ENCODE measurements at regions not wholly inside any gene's neighbourhood (a gene's known extent, or its start where the extent isn't known, plus 50 kb on each side); places are given as distances from the start of the nearest gene placed in this dataset.

DNA sequence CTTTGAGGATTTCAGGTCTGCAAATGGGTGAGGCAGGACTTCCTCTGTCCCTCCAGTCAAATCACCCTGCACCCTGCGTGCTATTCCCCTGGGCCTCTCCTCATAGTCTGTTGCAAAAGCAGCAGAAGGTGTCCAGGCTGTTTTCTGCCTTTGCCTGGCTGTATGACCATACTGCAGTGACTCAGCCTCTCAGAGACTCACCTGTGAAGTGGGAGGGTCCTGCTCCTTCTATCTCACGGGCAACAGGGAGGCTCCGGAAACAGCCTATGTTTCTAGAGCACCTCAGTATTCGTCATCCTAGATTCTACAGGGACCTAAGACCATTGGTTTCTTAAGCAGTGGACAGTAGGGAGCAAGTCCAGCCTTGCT lies 216.4 kb downstream of the TLE3 start:
- no peak overlapping the region for H3K27ac ChIP-seq
- DNase-seq: no peak
- intact Hi-C loops (cut with DNase I; ENCODE audit: low total_unique reads) (no loop called here), in situ Hi-C loops (cut with MboI; ENCODE audit: low pct_ligation_motif_present in 1 of 4, low pct_unique_long_range_greater_than_20kb in 1 of 4, low sequenced_read_pairs in 3 of 4) (no loop called here)
- no peaks in the 10 kb centered on the region for H3K4me1 ChIP-seq
- no peak for TF ChIP-seq CTCF (IDR thresholded peaks at IDR 0.05)
- TF ChIP-seq EP300 (IDR thresholded peaks at IDR 0.05; ENCODE audit: low read depth): no peak
- no peak for TF ChIP-seq POLR2A (IDR thresholded peaks at IDR 0.05)
- TF ChIP-seq POLR2AphosphoS5 (IDR thresholded peaks at IDR 0.05): no peak
- WGBS, 2 donors (ENCODE audit: low coverage in 1 of 2): 62% methylated on average over 4 of the region's 4 CpGs; no CpG with 5 or more reads in 1 of the 2 donors
- no peak overlapping the region for H3K4me3 ChIP-seq
- H3K36me3 ChIP-seq: no peaks in the 10 kb centered on the region
- H3K27me3 ChIP-seq: no peaks in the 10 kb centered on the region
- no peaks in the 10 kb centered on the region for H3K9me3 ChIP-seq

- no peak overlapping the region for H3K27ac ChIP-seq
- H3K9me3 ChIP-seq: no peaks in the 10 kb centered on the region
- H3K4me1 ChIP-seq: no peaks in the 10 kb centered on the region
- TF ChIP-seq POLR2A (IDR thresholded peaks at IDR 0.05) (no peak), EP300 (IDR thresholded peaks at IDR 0.05; ENCODE audit: low read depth) (no peak), POLR2AphosphoS5 (IDR thresholded peaks at IDR 0.05) (no peak), CTCF (IDR thresholded peaks at IDR 0.05) (no peak)
- H3K4me3 ChIP-seq: no peak overlapping the region
- no peak for DNase-seq
- no peaks in the 10 kb centered on the region for H3K27me3 ChIP-seq
- H3K36me3 ChIP-seq: no peaks in the 10 kb centered on the region
- in situ Hi-C loops (cut with MboI; ENCODE audit: low pct_ligation_motif_present in 1 of 4, low pct_unique_long_range_greater_than_20kb in 1 of 4, low sequenced_read_pairs in 3 of 4): no loop called here
- WGBS, 2 donors (ENCODE audit: low coverage in 1 of 2): 59 to 88% methylated on average over 1 to 10 of the region's 10 CpGs
- intact Hi-C loops (cut with DNase I; ENCODE audit: low total_unique reads): no loop called here
These were observed 216.0 kb downstream of the TLE3 start for GRCh38 chr15:69881766-69882165.

DNA sequence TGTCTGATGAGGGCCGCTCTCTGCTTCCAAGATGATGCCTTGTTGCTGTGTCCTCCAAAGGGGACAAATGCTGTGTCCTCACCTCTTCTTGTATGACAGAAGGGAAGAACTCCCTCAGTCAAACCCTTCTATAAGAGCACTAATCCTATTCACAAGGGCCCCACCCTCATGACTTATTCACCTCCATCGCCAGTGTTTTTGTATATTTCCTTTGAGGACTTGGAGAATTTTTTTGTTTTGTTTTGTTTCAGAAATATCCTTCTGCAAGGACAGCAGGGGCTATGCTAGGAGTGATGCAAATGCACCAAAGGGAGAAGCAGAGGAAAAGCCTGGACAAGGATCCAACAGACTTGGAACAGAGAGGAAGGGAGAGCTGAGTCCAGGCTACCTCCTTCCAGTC lies 214.4 kb downstream of the TLE3 start:
- WGBS, 2 donors (ENCODE audit: low coverage in 1 of 2): 95 to 100% methylated on average over 2 of the region's 2 CpGs
- Histone ChIP-seq H3K4me1 (no peaks in the 10 kb centered on the region), H3K27me3 (no peaks in the 10 kb centered on the region), H3K27ac (no peak overlapping the region), H3K9me3 (no peaks in the 10 kb centered on the region), H3K36me3 (no peaks in the 10 kb centered on the region), H3K4me3 (no peak overlapping the region)
- no peak for TF ChIP-seq POLR2A (IDR thresholded peaks at IDR 0.05)
- no peak for TF ChIP-seq CTCF (IDR thresholded peaks at IDR 0.05)
- no peak for TF ChIP-seq POLR2AphosphoS5 (IDR thresholded peaks at IDR 0.05)
- no peak for TF ChIP-seq EP300 (IDR thresholded peaks at IDR 0.05; ENCODE audit: low read depth)
- DNase-seq: no peak
- intact Hi-C loops (cut with DNase I; ENCODE audit: low total_unique reads) (no loop called here), in situ Hi-C loops (cut with MboI; ENCODE audit: low pct_ligation_motif_present in 1 of 4, low pct_unique_long_range_greater_than_20kb in 1 of 4, low sequenced_read_pairs in 3 of 4) (no loop called here)

DNA sequence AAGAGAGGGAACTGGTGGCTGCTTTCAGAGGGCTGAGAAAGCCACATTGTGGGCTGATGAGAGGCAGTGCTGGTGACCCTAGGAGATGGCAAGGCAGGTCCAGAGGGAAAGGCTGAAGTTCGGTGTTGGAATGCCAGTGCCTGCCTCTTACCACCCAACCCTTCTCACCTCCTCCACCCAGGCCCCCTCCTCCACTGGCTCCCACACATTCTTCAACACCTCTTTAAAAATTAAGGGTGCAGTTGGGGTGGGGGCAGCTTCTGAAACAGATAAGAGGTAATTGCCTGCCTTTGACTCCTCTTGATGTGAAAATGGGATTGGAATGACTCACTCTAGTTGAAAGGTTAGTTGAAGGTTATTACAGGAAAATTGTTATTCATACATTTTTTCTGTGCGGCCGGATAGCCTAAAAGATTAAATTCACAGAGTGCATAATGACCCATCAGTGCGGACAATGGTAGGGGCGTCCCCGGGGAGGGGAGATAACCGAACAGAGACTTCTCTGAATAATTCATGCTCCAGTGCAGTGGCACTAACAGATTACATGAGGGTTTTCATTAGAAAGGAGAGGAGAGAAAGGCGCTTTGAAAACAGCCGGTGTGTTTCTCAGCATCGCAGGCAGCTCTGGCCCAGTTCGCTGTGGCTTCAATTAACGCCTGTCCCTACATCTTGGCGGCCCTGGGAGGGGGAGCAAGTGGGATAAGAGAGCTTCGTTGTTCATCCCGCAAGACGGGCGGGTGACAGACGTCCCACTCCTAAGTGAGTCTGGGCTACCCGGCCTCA lies 212.4 kb downstream of the TLE3 start:
- H3K27ac ChIP-seq: no peak overlapping the region
- no peak for DNase-seq
- TF ChIP-seq EP300 (IDR thresholded peaks at IDR 0.05; ENCODE audit: low read depth): no peak
- TF ChIP-seq POLR2AphosphoS5 (IDR thresholded peaks at IDR 0.05): no peak
- TF ChIP-seq POLR2A (IDR thresholded peaks at IDR 0.05): no peak
- TF ChIP-seq CTCF (IDR thresholded peaks at IDR 0.05): no peak
- H3K4me1 ChIP-seq: no peaks in the 10 kb centered on the region
- in situ Hi-C loops (cut with MboI; ENCODE audit: low pct_ligation_motif_present in 1 of 4, low pct_unique_long_range_greater_than_20kb in 1 of 4, low sequenced_read_pairs in 3 of 4): no loop called here
- H3K36me3 ChIP-seq: no peaks in the 10 kb centered on the region
- intact Hi-C loops (cut with DNase I; ENCODE audit: low total_unique reads): no loop called here
- no peaks in the 10 kb centered on the region for H3K9me3 ChIP-seq
- WGBS, 2 donors (ENCODE audit: low coverage in 1 of 2): 73 to 83% methylated on average over 5 to 19 of the region's 19 CpGs
- no peak overlapping the region for H3K4me3 ChIP-seq
- H3K27me3 ChIP-seq: no peaks in the 10 kb centered on the region
